ENCODE measurements at regions not wholly inside any gene's neighbourhood (a gene's known extent, or its start where the extent isn't known, plus 50 kb on each side); places are given as distances from the start of the nearest gene placed in this dataset.
"Not testable (repeated sequence)": the region's sequence is repeated elsewhere in the genome, so short reads cannot be mapped to it uniquely, and the experiment has no call there.

- DNase-seq: no peak
Observed at GRCh38 chr2:16038621-16039020, 98.3 kb downstream of the MYCN start.

- no peak for DNase-seq
Observed at GRCh38 chr2:16037808-16038457, 97.6 kb downstream of the MYCN start.

- no peak for DNase-seq
Observed at GRCh38 chr2:16036951-16037350, 96.6 kb downstream of the MYCN start.

GRCh38 chr2:16035747-16036745 is 95.7 kb downstream of the MYCN start:
- no peak for DNase-seq

- no peak for DNase-seq
Observed at GRCh38 chr2:16034975-16035746, 94.8 kb downstream of the MYCN start.

GRCh38 chr2:16034151-16034974 is 94.0 kb downstream of the MYCN start:
- no peak for DNase-seq

GRCh38 chr2:16033032-16033293 is 92.6 kb downstream of the MYCN start:
- DNase-seq: no peak

- no peak for DNase-seq
Observed at GRCh38 chr2:16032282-16033031, 92.1 kb downstream of the MYCN start.

GRCh38 chr2:16031848-16032159 is 91.5 kb downstream of the MYCN start:
- no peak for DNase-seq

GRCh38 chr2:16031058-16031847 is 90.9 kb downstream of the MYCN start:
- no peak for DNase-seq

- no peak for DNase-seq
Observed at GRCh38 chr2:16030206-16031057, 90.1 kb downstream of the MYCN start.

- DNase-seq: no peak
Observed at GRCh38 chr2:16028644-16029043, 88.3 kb downstream of the MYCN start.

GRCh38 chr2:16026816-16027501 is 86.6 kb downstream of the MYCN start:
- no peak for DNase-seq

GRCh38 chr2:16025876-16026640 is 85.7 kb downstream of the MYCN start:
- DNase-seq: no peak

- no peak for DNase-seq
Observed at GRCh38 chr2:16025211-16025875, 85.0 kb downstream of the MYCN start.

GRCh38 chr2:16024628-16025027 is 84.3 kb downstream of the MYCN start:
- DNase-seq: not testable (repeated sequence)

GRCh38 chr2:16023506-16024360 is 83.4 kb downstream of the MYCN start:
- DNase-seq: no peak
